ENCODE measurements at regions not wholly inside any gene's neighbourhood (a gene's known extent, or its start where the extent isn't known, plus 50 kb on each side); places are given as distances from the start of the nearest gene placed in this dataset.

GRCh38 chr1:219478811-219479210 is 134.1 kb downstream of the ZC3H11B start:
- no peaks in the 10 kb centered on the region for H3K27me3 Mint-ChIP-seq (ENCODE audit: insufficient read depth)
- Histone ChIP-seq H3K9me3 (ENCODE audit: control insufficient read depth, low read length) (no peaks in the 10 kb centered on the region), H3K9ac (ENCODE audit: extremely low read depth, low read length, poor library complexity, severe bottlenecking) (no peak overlapping the region), H3K27me3 (ENCODE audit: control insufficient read depth, insufficient read depth, low read length, poor library complexity, severe bottlenecking) (no peaks in the 10 kb centered on the region), H3K4me3 (ENCODE audit: low read length) (no peak overlapping the region), H3K27ac (ENCODE audit: low read depth, low read length) (peak overlapping the region; percentile 50), H3K4me1 (ENCODE audit: control insufficient read depth, insufficient read depth, low read length) (no peaks in the 10 kb centered on the region), H3K36me3 (ENCODE audit: control insufficient read depth, insufficient read depth, low read length) (no peaks in the 10 kb centered on the region)
- H3K9me3 Mint-ChIP-seq: no peaks in the 10 kb centered on the region
- WGBS, 2 experiments (ENCODE audit: insufficient coverage in 1 of 2, insufficient read length in 1 of 2): 87 to 90% methylated on average over 2 to 3 of the region's 3 CpGs
- no peak for DNase-seq
- no peak overlapping the region for H3K27ac Mint-ChIP-seq
- peaks cover 6% of the 10 kb centered on the region for H3K4me1 Mint-ChIP-seq
- H3K36me3 Mint-ChIP-seq (ENCODE audit: low read depth): no peaks in the 10 kb centered on the region
- H3K4me3 Mint-ChIP-seq: no peak overlapping the region
- TF ChIP-seq CTCF (conservative IDR thresholded peaks at IDR 0.05): no peak

GRCh38 chr1:219477861-219478260 is 135.0 kb downstream of the ZC3H11B start:
- no peaks in the 10 kb centered on the region for H3K9me3 Mint-ChIP-seq

GRCh38 chr1:219476716-219477115 is 136.2 kb downstream of the ZC3H11B start:
- no peaks in the 10 kb centered on the region for H3K36me3 ChIP-seq (ENCODE audit: control insufficient read depth, insufficient read depth, low read length)
- no peaks in the 10 kb centered on the region for H3K9me3 ChIP-seq (ENCODE audit: control insufficient read depth, low read length)
- Mint-ChIP-seq H3K4me3 (no peak overlapping the region), H3K9me3 (no peaks in the 10 kb centered on the region), H3K36me3 (ENCODE audit: low read depth) (no peaks in the 10 kb centered on the region), H3K27me3 (ENCODE audit: insufficient read depth) (no peaks in the 10 kb centered on the region), H3K4me1 (peaks cover 6% of the 10 kb centered on the region), H3K27ac (no peak overlapping the region)
- TF ChIP-seq CTCF (conservative IDR thresholded peaks at IDR 0.05): no peak
- no peak overlapping the region for H3K4me3 ChIP-seq (ENCODE audit: low read length)
- no peaks in the 10 kb centered on the region for H3K4me1 ChIP-seq (ENCODE audit: control insufficient read depth, insufficient read depth, low read length)
- DNase-seq: no peak
- no peak overlapping the region for H3K27ac ChIP-seq (ENCODE audit: low read depth, low read length)
- no peak overlapping the region for H3K9ac ChIP-seq (ENCODE audit: extremely low read depth, low read length, poor library complexity, severe bottlenecking)
- H3K27me3 ChIP-seq (ENCODE audit: control insufficient read depth, insufficient read depth, low read length, poor library complexity, severe bottlenecking): no peaks in the 10 kb centered on the region
- WGBS, 2 experiments (ENCODE audit: insufficient coverage in 1 of 2, insufficient read length in 1 of 2): 100% methylated on average over 1 of the region's 1 CpG

More at GRCh38 chr1:219477861-219478260, 135.0 kb downstream of the ZC3H11B start:
- no peak overlapping the region for H3K4me3 ChIP-seq (ENCODE audit: low read length)
- 98 to 100% methylated on average over 1 to 4 of the region's 4 CpGs for WGBS, 2 experiments (ENCODE audit: insufficient coverage in 1 of 2, insufficient read length in 1 of 2)
- H3K27me3 Mint-ChIP-seq (ENCODE audit: insufficient read depth): no peaks in the 10 kb centered on the region
- DNase-seq: no peak
- peaks cover 6% of the 10 kb centered on the region for H3K4me1 Mint-ChIP-seq
- no peak overlapping the region for H3K27ac Mint-ChIP-seq
- H3K4me3 Mint-ChIP-seq: no peak overlapping the region
- no peaks in the 10 kb centered on the region for H3K36me3 Mint-ChIP-seq (ENCODE audit: low read depth)
- no peaks in the 10 kb centered on the region for H3K36me3 ChIP-seq (ENCODE audit: control insufficient read depth, insufficient read depth, low read length)
- no peak overlapping the region for H3K27ac ChIP-seq (ENCODE audit: low read depth, low read length)
- H3K27me3 ChIP-seq (ENCODE audit: control insufficient read depth, insufficient read depth, low read length, poor library complexity, severe bottlenecking): no peaks in the 10 kb centered on the region
- no peak overlapping the region for H3K9ac ChIP-seq (ENCODE audit: extremely low read depth, low read length, poor library complexity, severe bottlenecking)
- no peak for TF ChIP-seq CTCF (conservative IDR thresholded peaks at IDR 0.05)
- H3K9me3 ChIP-seq (ENCODE audit: control insufficient read depth, low read length): no peaks in the 10 kb centered on the region
- no peaks in the 10 kb centered on the region for H3K4me1 ChIP-seq (ENCODE audit: control insufficient read depth, insufficient read depth, low read length)
